ENCODE measurements at regions not wholly inside any gene's neighbourhood (a gene's known extent, or its start where the extent isn't known, plus 50 kb on each side); places are given as distances from the start of the nearest gene placed in this dataset.
A peak's percentile ranks its signal among the peaks of the same experiment; 100 is the strongest.

DNA sequence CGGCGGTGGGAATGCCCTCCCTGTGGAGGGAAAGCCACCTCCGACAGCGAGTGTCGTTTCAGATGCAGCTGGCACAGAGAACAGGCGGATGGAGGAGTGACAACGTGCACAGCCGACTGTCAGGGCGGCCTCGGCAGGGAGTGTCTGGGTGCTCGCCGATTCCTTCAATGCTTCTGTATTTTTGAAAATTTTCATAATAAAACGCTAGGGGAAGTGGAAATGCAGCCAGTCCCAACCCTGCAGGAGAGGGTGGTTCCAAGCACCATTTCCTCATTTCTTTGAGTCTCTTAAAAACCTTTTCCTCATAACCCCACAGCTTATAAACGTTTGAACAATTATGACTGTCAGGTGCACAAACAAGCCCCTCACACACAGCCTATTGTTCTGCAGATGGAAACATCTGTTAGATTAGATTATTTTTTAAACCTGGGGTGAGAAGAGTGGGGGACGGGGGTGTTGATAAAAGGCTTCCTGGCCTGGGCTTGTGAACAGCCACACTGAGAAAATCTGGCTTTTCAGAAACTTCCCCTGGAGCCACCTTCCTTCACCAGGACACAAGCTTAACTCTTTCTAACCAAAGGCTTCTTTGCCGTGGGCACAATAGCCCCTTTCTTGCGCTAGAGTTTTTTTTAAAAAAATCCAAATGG is 228.9 kb downstream of the ANKRD60 start:
- DNase-seq (ENCODE audit: low spot score in 2 of 2): no peak
- peak overlapping the region; percentile 7 to 48 for H3K4me3 ChIP-seq
- intact Hi-C loops (cut with DNase I): loop anchor here (5.0 kb wide), 1 partner anchor 178 kb away; no protein-coding TSS in a partner anchor

DNA sequence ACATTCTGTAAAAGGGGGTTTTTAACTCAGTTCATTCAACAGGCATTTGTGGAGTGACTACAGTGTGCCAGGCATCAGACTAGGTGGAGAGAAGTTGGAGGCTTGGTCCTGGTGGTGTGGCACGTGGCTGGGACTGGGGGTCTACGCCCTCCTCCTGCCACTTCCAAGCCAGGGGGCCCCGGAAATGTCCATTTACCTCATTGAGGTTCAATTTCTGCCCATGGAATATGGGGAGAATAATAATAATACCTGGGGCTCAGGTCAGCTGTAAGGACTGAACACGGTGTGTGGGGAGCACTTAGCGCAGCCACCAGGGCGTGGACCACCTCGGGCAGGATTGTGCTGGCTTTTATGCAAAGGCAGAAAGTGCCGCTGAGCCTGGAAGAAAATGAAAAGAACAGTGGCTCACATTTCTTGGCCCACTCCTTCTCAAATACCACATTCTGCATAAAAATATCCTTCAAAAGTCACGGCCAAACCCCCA is 229.4 kb downstream of the ANKRD60 start:
- no peaks in the 10 kb centered on the region for H3K27me3 ChIP-seq
- peaks cover 5 to 29% of the 10 kb centered on the region in 2 donors for H3K4me1 ChIP-seq
- intact Hi-C loops (cut with DNase I): no loop called here
- DNase-seq (ENCODE audit: low spot score in 2 of 2): no peak
- H3K4me3 ChIP-seq: peak overlapping the region; percentile 7 to 48
- no peaks in the 10 kb centered on the region for H3K9me3 ChIP-seq
- no peaks in the 10 kb centered on the region for H3K36me3 ChIP-seq
- peak overlapping the region in 1 of 2 donors; percentile 26 for H3K27ac ChIP-seq
- TF ChIP-seq, protein P1, sequence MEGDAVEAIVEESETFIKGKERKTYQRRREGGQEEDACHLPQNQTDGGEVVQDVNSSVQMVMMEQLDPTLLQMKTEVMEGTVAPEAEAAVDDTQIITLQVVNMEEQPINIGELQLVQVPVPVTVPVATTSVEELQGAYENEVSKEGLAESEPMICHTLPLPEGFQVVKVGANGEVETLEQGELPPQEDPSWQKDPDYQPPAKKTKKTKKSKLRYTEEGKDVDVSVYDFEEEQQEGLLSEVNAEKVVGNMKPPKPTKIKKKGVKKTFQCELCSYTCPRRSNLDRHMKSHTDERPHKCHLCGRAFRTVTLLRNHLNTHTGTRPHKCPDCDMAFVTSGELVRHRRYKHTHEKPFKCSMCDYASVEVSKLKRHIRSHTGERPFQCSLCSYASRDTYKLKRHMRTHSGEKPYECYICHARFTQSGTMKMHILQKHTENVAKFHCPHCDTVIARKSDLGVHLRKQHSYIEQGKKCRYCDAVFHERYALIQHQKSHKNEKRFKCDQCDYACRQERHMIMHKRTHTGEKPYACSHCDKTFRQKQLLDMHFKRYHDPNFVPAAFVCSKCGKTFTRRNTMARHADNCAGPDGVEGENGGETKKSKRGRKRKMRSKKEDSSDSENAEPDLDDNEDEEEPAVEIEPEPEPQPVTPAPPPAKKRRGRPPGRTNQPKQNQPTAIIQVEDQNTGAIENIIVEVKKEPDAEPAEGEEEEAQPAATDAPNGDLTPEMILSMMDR (IDR thresholded peaks at IDR 0.05): no peak

More for the DNA sequence above, 228.9 kb downstream of the ANKRD60 start:
- Histone ChIP-seq H3K4me1 (peaks cover 5 to 26% of the 10 kb centered on the region in 2 donors), H3K27me3 (no peaks in the 10 kb centered on the region), H3K27ac (peak overlapping the region in 1 of 2 donors; percentile 28), H3K36me3 (no peaks in the 10 kb centered on the region), H3K9me3 (no peaks in the 10 kb centered on the region)
- TF ChIP-seq, protein P1 (IDR thresholded peaks at IDR 0.05): no peak

DNA sequence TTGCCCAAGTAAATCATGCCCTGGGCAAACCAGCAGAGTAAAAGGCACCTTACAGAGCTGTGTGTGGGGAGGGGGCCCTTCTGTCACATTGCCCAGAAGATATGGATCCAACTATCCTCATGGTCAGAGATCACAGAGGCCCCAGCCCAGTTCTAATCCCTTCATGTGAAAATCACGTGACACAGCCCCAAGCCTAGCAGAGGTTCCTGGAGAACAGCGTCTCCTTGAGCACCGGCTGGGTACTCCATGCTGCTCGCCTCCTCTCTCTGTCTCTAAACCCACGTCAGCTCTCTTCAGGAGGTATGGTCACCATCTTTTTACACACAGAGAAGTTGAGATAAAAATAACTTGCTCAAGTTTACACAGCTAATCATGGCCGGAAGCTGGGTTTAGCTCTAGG is 230.2 kb downstream of the ANKRD60 start:
- H3K4me3 ChIP-seq: no peak overlapping the region
- intact Hi-C loops (cut with DNase I): no loop called here
- no peaks in the 10 kb centered on the region for H3K36me3 ChIP-seq
- TF ChIP-seq, protein P1 (IDR thresholded peaks at IDR 0.05): no peak
- no peak overlapping the region for H3K27ac ChIP-seq
- H3K9me3 ChIP-seq: no peaks in the 10 kb centered on the region
- DNase-seq (ENCODE audit: low spot score in 2 of 2): no peak
- H3K27me3 ChIP-seq: no peaks in the 10 kb centered on the region
- H3K4me1 ChIP-seq: peaks cover 5 to 30% of the 10 kb centered on the region in 2 donors

DNA sequence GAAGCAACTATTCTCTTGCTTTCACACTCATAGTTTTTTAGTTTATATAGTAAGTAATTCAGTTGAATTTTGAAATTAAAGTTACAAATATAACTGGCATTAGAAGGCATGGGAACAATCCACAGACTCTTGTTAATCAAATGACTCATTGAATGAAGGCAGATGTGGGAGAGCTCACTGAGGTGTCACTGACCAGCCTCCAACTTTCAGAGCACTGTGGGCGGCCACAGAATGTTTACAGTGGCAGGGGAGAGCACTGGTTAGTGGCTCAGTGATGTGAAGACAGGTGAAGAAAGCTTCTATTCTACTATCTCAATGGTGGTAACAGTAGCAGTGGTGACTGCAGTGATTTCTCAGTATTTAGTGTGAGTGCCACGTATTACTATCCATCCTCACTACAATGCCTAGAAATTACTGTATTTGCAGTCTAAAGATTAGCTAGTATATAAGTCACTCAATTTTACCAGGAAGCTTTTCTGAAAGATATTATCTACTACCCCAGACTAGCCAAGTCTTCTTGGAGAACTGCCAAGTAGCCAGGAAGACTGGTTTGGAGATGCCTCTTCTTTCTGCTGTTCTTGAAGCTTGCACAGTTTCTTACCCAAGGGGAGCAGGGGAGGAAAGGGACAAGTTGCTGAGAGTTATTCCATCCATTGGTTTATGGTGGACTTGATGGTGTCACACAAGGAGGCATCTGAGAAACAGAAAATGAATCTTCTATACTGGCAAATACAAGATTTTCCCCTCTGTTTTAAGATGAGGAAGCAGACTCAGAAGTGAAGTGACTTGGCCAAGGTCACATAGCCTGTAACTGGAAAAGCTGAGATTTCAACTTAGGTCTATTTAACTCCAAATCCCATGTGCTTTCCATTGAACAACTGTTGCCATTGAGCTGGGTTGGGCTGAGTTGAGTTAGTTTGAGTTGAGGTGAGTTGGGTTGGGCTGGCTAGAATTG is 231.2 kb downstream of the ANKRD60 start:
- no peak for DNase-seq (ENCODE audit: low spot score in 2 of 2)
- Histone ChIP-seq H3K4me1 (peaks cover 5 to 30% of the 10 kb centered on the region in 2 donors), H3K36me3 (no peaks in the 10 kb centered on the region), H3K9me3 (no peaks in the 10 kb centered on the region), H3K27ac (no peak overlapping the region), H3K4me3 (no peak overlapping the region), H3K27me3 (no peaks in the 10 kb centered on the region)
- intact Hi-C loops (cut with DNase I): no loop called here
- TF ChIP-seq, protein P1 (IDR thresholded peaks at IDR 0.05): no peak

DNA sequence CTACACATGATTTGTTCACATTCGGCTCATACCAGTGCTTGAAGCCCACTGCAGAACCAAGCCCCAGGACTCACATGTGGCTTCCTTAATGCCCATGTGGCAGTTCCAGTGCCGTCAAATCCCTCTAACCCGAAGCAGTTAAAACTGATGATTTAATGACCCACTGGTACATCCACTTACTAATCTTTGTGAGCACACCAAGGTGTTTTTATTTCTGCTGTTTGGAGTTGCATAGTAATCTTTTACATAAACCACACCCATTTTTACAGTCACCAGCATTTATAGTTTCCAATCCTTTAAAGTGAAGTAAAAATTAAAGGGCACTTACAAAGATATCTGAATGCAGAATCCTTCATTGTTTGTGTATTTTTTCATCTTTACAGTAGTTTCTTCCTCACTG is 232.0 kb downstream of the ANKRD60 start:
- intact Hi-C loops (cut with DNase I): no loop called here
- TF ChIP-seq, protein P1 (IDR thresholded peaks at IDR 0.05): no peak
- H3K36me3 ChIP-seq: no peaks in the 10 kb centered on the region
- no peaks in the 10 kb centered on the region for H3K9me3 ChIP-seq
- H3K4me1 ChIP-seq: peaks cover 5 to 27% of the 10 kb centered on the region in 2 donors
- H3K4me3 ChIP-seq: no peak overlapping the region
- H3K27me3 ChIP-seq: no peaks in the 10 kb centered on the region
- no peak overlapping the region for H3K27ac ChIP-seq
- no peak for DNase-seq (ENCODE audit: low spot score in 2 of 2)

Measured in ascending aorta (tissue), 2 donors.